PC-9 (cell line): ENCODE measurements at regions not wholly inside any gene's neighbourhood (a gene's known extent, or its start where the extent isn't known, plus 50 kb on each side); places are given as distances from the start of the nearest gene placed in this dataset.
A peak's percentile ranks its signal among the peaks of the same experiment; 100 is the strongest.

ENCODE experiments used
- BruUV-seq: library from RNA; stranded (reverse); fragments of 400-500 nt; replicated peaks from 2 replicates; lab custom pipeline; 2021; lab: Mats Ljungman, UMichigan
- CTCF ChIA-PET: fragments of 300-600 bp; sonication (Branson Sonifier 250); formaldehyde crosslinking; loops from one replicate; lab custom pipeline; 2022; ENCODE audit warnings: antibody characterized with exemption; lab: Charles Lee
- POLR2A ChIA-PET: fragments of 300-600 bp; sonication (Branson Sonifier 250); formaldehyde crosslinking; loops from one replicate; lab custom pipeline; 2022; ENCODE audit warnings: antibody characterized with exemption; ENCODE audit not compliant: unreplicated experiment; lab: Charles Lee
- DNase-seq, 2 experiments: peaks; one replicate each; pipeline versions ENCODE4 v3.0.0 to v3.0.0-alpha.2; 2015 to 2022; ENCODE audit warnings: mixed read lengths in 1 of 2
- H2AFZ ChIP-seq: fragments of 200-600 bp; sonication (generic); 2 replicates; pipeline ENCODE4 v1.8.1; 2017; ENCODE audit warnings: antibody characterized with exemption
- H3F3A ChIP-seq: fragments of 200-600 bp; sonication (generic); 2 replicates; pipeline ENCODE4 v1.8.1; 2017; ENCODE audit warnings: antibody characterized with exemption, mild to moderate bottlenecking, low read depth; ENCODE audit not compliant: insufficient read depth
- H3K27ac ChIP-seq: fragments of 200-600 bp; sonication (generic); 2 replicates; pipeline ENCODE4 v1.6.1; 2016; ENCODE audit warnings: mixed run types
- H3K27me3 ChIP-seq: fragments of 200-600 bp; sonication (generic); 2 replicates; pipeline ENCODE4 v1.6.1; 2016; ENCODE audit warnings: low read depth, mixed run types; ENCODE audit not compliant: insufficient read depth
- H3K36me3 ChIP-seq: fragments of 200-600 bp; sonication (generic); 2 replicates; pipeline ENCODE4 v1.6.1; 2016; ENCODE audit warnings: low read depth, mixed run types
- H3K4me1 ChIP-seq: fragments of 200-600 bp; sonication (generic); replicated peaks from 2 replicates; pipeline ENCODE4 v1.6.1; 2016; ENCODE audit warnings: mixed run types; ENCODE audit not compliant: insufficient read depth
- H3K4me2 ChIP-seq: fragments of 200-600 bp; sonication (generic); 2 replicates; pipeline ENCODE4 v1.6.1; 2017; ENCODE audit warnings: mixed run types
- H3K4me3 ChIP-seq: fragments of 200-600 bp; sonication (generic); 2 replicates; pipeline ENCODE4 v1.6.1; 2016; ENCODE audit warnings: mixed run types
- H3K79me2 ChIP-seq: fragments of 200-600 bp; sonication (generic); 2 replicates; pipeline ENCODE4 v1.6.1; 2017; ENCODE audit warnings: low read depth, mixed run types
- H3K9me2 ChIP-seq: fragments of 200-600 bp; sonication (generic); 2 replicates; pipeline ENCODE4 v1.8.1; 2017; ENCODE audit warnings: mild to moderate bottlenecking; ENCODE audit not compliant: insufficient read depth
- H3K9me3 ChIP-seq: fragments of 200-600 bp; sonication (generic); 2 replicates; pipeline ENCODE4 v1.8.1; 2016; ENCODE audit warnings: low read depth; ENCODE audit not compliant: insufficient read depth
- H4K20me1 ChIP-seq: fragments of 200-600 bp; sonication (generic); 2 replicates; pipeline ENCODE4 v1.8.1; 2017; ENCODE audit not compliant: insufficient read depth
- CTCF ChIP-seq: fragments of 200-600 bp; sonication (generic); conservative IDR thresholded peaks from 2 replicates; pipeline ENCODE4 v1.6.1; 2017; ENCODE audit warnings: mixed run types, antibody characterized with exemption, mild to moderate bottlenecking, moderate library complexity
- EZH2 ChIP-seq: fragments of 200-600 bp; sonication (generic); IDR thresholded peaks from 2 replicates; pipeline ENCODE4 v1.8.0; 2017; ENCODE audit warnings: antibody characterized with exemption, low read depth
- intact Hi-C: fragments of 100-400 bp; cut with micrococcal nuclease; formaldehyde crosslinking; loops from one replicate; pipeline ENCODE4 v1.10.0; 2022; ENCODE audit not compliant: unreplicated experiment

GRCh38 chr1:88407248-88407647 is 276.8 kb upstream of the PKN2 start:
- Histone ChIP-seq H3K36me3 (no peaks in the 10 kb centered on the region), H3K79me2 (no peaks in the 10 kb centered on the region), H3K27me3 (no peaks in the 10 kb centered on the region), H2AFZ (no peak overlapping the region), H3F3A (no peaks in the 10 kb centered on the region), H3K9me2 (no peaks in the 10 kb centered on the region), H3K4me1 (no peaks in the 10 kb centered on the region), H3K9me3 (peaks cover 4% of the 10 kb centered on the region; the same call in 1 of the 2 replicates), H3K4me3 (no peak overlapping the region), H3K27ac (no peak overlapping the region), H3K4me2 (no peak overlapping the region), H4K20me1 (no peaks in the 10 kb centered on the region)
- DNase-seq = no peak
- TF ChIP-seq CTCF (no peak), EZH2 (no peak)
- no TSS peak for BruUV-seq
- ChIA-PET CTCF (no interaction called here), POLR2A (no interaction called here)
- intact Hi-C loops = no loop called here

DNA sequence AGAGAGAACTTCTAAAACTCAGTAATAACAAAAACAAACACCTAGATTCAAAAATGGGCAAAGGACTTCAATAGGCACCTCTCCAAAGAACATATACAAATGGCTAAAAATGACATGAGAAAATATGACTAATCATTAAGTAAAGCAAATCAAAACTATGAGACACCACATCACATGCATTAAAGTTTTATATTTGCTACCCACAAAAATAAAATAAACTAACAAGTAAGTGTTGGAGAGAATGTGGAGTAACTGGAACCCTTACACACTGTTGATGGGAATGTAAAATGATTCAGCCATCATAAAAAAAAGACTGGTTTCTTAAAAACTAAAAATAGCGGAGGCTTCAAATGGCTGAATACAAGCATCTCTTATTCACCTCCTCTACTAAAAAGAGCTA is 262.1 kb upstream of the PKN2 start:
- Histone ChIP-seq H3K27me3 (no peaks in the 10 kb centered on the region), H3F3A (no peaks in the 10 kb centered on the region), H3K27ac (no peak overlapping the region), H2AFZ (no peak overlapping the region), H3K9me2 (no peaks in the 10 kb centered on the region), H3K4me3 (no peak overlapping the region), H3K36me3 (no peaks in the 10 kb centered on the region), H3K4me2 (no peak overlapping the region), H4K20me1 (no peaks in the 10 kb centered on the region), H3K9me3 (no peaks in the 10 kb centered on the region; the same call in 1 of the 2 replicates), H3K79me2 (no peaks in the 10 kb centered on the region), H3K4me1 (no peaks in the 10 kb centered on the region)
- CTCF ChIA-PET = no interaction called here
- intact Hi-C loops = no loop called here
- POLR2A ChIA-PET = no interaction called here
- TF ChIP-seq EZH2 = no peak
- no peak for TF ChIP-seq CTCF
- no peak for DNase-seq
- BruUV-seq = no TSS peak

DNA sequence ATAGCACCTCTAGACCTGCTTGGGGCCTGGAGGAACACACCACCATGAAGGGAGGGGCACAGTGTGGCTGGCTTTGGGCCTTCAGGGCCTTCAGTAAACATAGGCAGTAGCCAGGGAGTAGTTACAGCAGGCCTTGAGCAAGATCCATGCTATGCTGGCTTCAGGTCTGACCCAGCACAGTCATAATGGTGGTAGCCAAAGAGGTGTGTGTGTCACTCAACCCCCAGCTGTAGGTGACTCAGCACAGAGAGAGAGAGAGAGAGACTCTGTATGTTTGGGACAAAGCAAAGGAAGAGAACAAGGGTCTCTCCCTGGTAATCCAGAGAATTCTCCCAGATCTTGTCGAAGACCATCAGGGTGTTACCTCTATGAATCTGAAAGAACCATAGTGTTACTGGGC is 250.5 kb upstream of the PKN2 start:
- TF ChIP-seq CTCF (no peak), EZH2 (no peak)
- Histone ChIP-seq H2AFZ (no peak overlapping the region), H3K9me2 (no peaks in the 10 kb centered on the region), H3K27me3 (no peaks in the 10 kb centered on the region), H3K4me2 (no peak overlapping the region), H3K4me1 (no peaks in the 10 kb centered on the region), H3K36me3 (no peaks in the 10 kb centered on the region), H4K20me1 (no peaks in the 10 kb centered on the region), H3F3A (no peaks in the 10 kb centered on the region), H3K79me2 (no peaks in the 10 kb centered on the region), H3K27ac (no peak overlapping the region), H3K9me3 (0 out of 2 replicates have a peak, but pooled peaks cover 9% of the 10 kb centered on the region), H3K4me3 (no peak overlapping the region)
- peak in 1 of 2 experiments; percentile 41 for DNase-seq
- intact Hi-C loops = no loop called here
- BruUV-seq = no TSS peak
- ChIA-PET CTCF (no interaction called here), POLR2A (no interaction called here)
